Smooth muscle cell (in vitro differentiated cells): ENCODE measurements at regions not wholly inside any gene's neighbourhood (a gene's known extent, or its start where the extent isn't known, plus 50 kb on each side); places are given as distances from the start of the nearest gene placed in this dataset.

Experiments
- DNase-seq: peaks from one replicate; lab custom pipeline; 2025; ENCODE audit not compliant: unreplicated experiment; lab: John Stamatoyannopoulos, UW
- H2AFZ ChIP-seq: fragments of 200-600 bp; sonication (generic); 2 replicates; pipeline ENCODE4 v1.6.0; 2016; ENCODE audit warnings: antibody characterized with exemption, low read depth, mild to moderate bottlenecking
- H3F3A ChIP-seq: fragments of 200-600 bp; sonication (generic); 2 replicates; pipeline ENCODE4 v1.6.0; 2017; ENCODE audit warnings: antibody characterized with exemption, low read depth
- H3K27ac ChIP-seq: fragments of 200-600 bp; sonication (generic); 2 replicates; pipeline ENCODE4 v1.5.1; 2016; ENCODE audit warnings: low read depth, mild to moderate bottlenecking
- H3K27me3 ChIP-seq: fragments of 200-600 bp; sonication (generic); 2 replicates; pipeline ENCODE4 v1.6.1; 2016; ENCODE audit warnings: low read depth, mild to moderate bottlenecking
- H3K36me3 ChIP-seq: fragments of 200-600 bp; sonication (generic); 2 replicates; pipeline ENCODE4 v1.5.1; 2016; ENCODE audit warnings: low read depth
- H3K4me1 ChIP-seq: fragments of 200-600 bp; sonication (generic); 2 replicates; pipeline ENCODE4 v1.5.1; 2016; ENCODE audit warnings: low read depth
- H3K4me2 ChIP-seq: fragments of 200-600 bp; sonication (generic); 2 replicates; pipeline ENCODE4 v1.6.0; 2016; ENCODE audit warnings: mild to moderate bottlenecking
- H3K4me3 ChIP-seq: fragments of 200-600 bp; sonication (generic); 2 replicates; pipeline ENCODE4 v1.5.1; 2016; ENCODE audit warnings: mild to moderate bottlenecking
- H3K79me2 ChIP-seq: fragments of 200-600 bp; sonication (generic); 2 replicates; pipeline ENCODE4 v1.6.0; 2016; ENCODE audit warnings: low read depth, mild to moderate bottlenecking
- H3K9ac ChIP-seq: fragments of 200-600 bp; sonication (generic); 2 replicates; pipeline ENCODE4 v1.6.0; 2016; ENCODE audit warnings: low read depth
- H3K9me3 ChIP-seq: fragments of 200-600 bp; sonication (generic); replicated peaks from 2 replicates; pipeline ENCODE4 v1.5.1; 2016; ENCODE audit warnings: low read depth
- H4K20me1 ChIP-seq: fragments of 200-600 bp; sonication (generic); 2 replicates; pipeline ENCODE4 v1.6.0; 2016; ENCODE audit warnings: low read depth
- CTCF ChIP-seq: fragments of 200-600 bp; sonication (generic); IDR thresholded peaks from 2 replicates; pipeline ENCODE4 v1.5.1; 2017; ENCODE audit warnings: borderline replicate concordance, mild to moderate bottlenecking, antibody characterized with exemption; ENCODE audit not compliant: insufficient read depth, poor library complexity, severe bottlenecking
- WGBS: methylation state at CpG from one replicate; pipeline ENCODE4 v1.1.7; 2016; ENCODE audit warnings: low lambda C conversion rate; 5-methylcytosine and 5-hydroxymethylcytosine counted together

- H3K27ac ChIP-seq: no peak overlapping the region
- no peaks in the 10 kb centered on the region for H3F3A ChIP-seq
- TF ChIP-seq CTCF: no peak
- 45% methylated on average over 3 of the region's 3 CpGs for WGBS
- no peaks in the 10 kb centered on the region for H4K20me1 ChIP-seq
- H3K4me1 ChIP-seq: no peaks in the 10 kb centered on the region
- no peak for DNase-seq
- H3K79me2 ChIP-seq: no peaks in the 10 kb centered on the region
- no peak overlapping the region for H3K4me2 ChIP-seq
- no peak overlapping the region for H2AFZ ChIP-seq
- no peaks in the 10 kb centered on the region for H3K36me3 ChIP-seq
- no peaks in the 10 kb centered on the region for H3K27me3 ChIP-seq
- H3K9ac ChIP-seq: no peak overlapping the region
- H3K4me3 ChIP-seq: no peak overlapping the region
- no peaks in the 10 kb centered on the region for H3K9me3 ChIP-seq
Observed at GRCh38 chr6:51301962-51302361, 483.3 kb downstream of the TFAP2B start.

- no peak overlapping the region for H3K27ac ChIP-seq
- H3K79me2 ChIP-seq: no peaks in the 10 kb centered on the region
- 95% methylated on average over 2 of the region's 2 CpGs for WGBS
Observed at GRCh38 chr6:51302431-51302830, 483.8 kb downstream of the TFAP2B start.

GRCh38 chr6:51303338-51303737 is 484.7 kb downstream of the TFAP2B start:
- H3K27me3 ChIP-seq: no peaks in the 10 kb centered on the region
- no peak for DNase-seq
- H3K9ac ChIP-seq: no peak overlapping the region
- H3K4me1 ChIP-seq: no peaks in the 10 kb centered on the region
- no peaks in the 10 kb centered on the region for H3K79me2 ChIP-seq
- TF ChIP-seq CTCF: no peak
- no peaks in the 10 kb centered on the region for H4K20me1 ChIP-seq
- H3K4me3 ChIP-seq: no peak overlapping the region
- H3K9me3 ChIP-seq: no peaks in the 10 kb centered on the region
- H2AFZ ChIP-seq: no peak overlapping the region
- 97% methylated on average over 2 of the region's 2 CpGs for WGBS
- H3K27ac ChIP-seq: no peak overlapping the region
- no peaks in the 10 kb centered on the region for H3F3A ChIP-seq
- H3K36me3 ChIP-seq: no peaks in the 10 kb centered on the region
- H3K4me2 ChIP-seq: no peak overlapping the region

More at GRCh38 chr6:51302431-51302830, 483.8 kb downstream of the TFAP2B start:
- no peak for DNase-seq
- H3K4me3 ChIP-seq: no peak overlapping the region
- H3F3A ChIP-seq: no peaks in the 10 kb centered on the region
- TF ChIP-seq CTCF: no peak
- H3K9me3 ChIP-seq: no peaks in the 10 kb centered on the region
- no peaks in the 10 kb centered on the region for H3K36me3 ChIP-seq
- H3K27me3 ChIP-seq: no peaks in the 10 kb centered on the region
- no peak overlapping the region for H3K4me2 ChIP-seq
- no peak overlapping the region for H2AFZ ChIP-seq
- H4K20me1 ChIP-seq: no peaks in the 10 kb centered on the region
- no peaks in the 10 kb centered on the region for H3K4me1 ChIP-seq
- H3K9ac ChIP-seq: no peak overlapping the region

- 90% methylated on average over 2 of the region's 2 CpGs for WGBS
Observed at GRCh38 chr6:51314965-51315364, 496.3 kb downstream of the TFAP2B start.

More at GRCh38 chr6:51314965-51315364, 496.3 kb downstream of the TFAP2B start:
- no peak overlapping the region for H3K9ac ChIP-seq
- no peak overlapping the region for H3K4me3 ChIP-seq
- H4K20me1 ChIP-seq: no peaks in the 10 kb centered on the region
- H2AFZ ChIP-seq: no peak overlapping the region
- no peak overlapping the region for H3K27ac ChIP-seq
- no peaks in the 10 kb centered on the region for H3K9me3 ChIP-seq
- no peaks in the 10 kb centered on the region for H3F3A ChIP-seq
- no peak overlapping the region for H3K4me2 ChIP-seq
- DNase-seq: no peak
- H3K36me3 ChIP-seq: no peaks in the 10 kb centered on the region
- no peaks in the 10 kb centered on the region for H3K4me1 ChIP-seq
- H3K79me2 ChIP-seq: no peaks in the 10 kb centered on the region
- H3K27me3 ChIP-seq: peaks cover 3% of the 10 kb centered on the region
- TF ChIP-seq CTCF: no peak
